HPDE6-E6E7 (cell line): ENCODE measurements at regions not wholly inside any gene's neighbourhood (a gene's known extent, or its start where the extent isn't known, plus 50 kb on each side); places are given as distances from the start of the nearest gene placed in this dataset.
"Not testable (repeated sequence)": the region's sequence is repeated elsewhere in the genome, so short reads cannot be mapped to it uniquely, and the experiment has no call there.

ENCODE experiments used
- DNase-seq: peaks from one replicate; pipeline ENCODE4 v3.0.0; 2011; ENCODE audit warnings: missing footprints; ENCODE audit errors: extremely low spot score

DNA sequence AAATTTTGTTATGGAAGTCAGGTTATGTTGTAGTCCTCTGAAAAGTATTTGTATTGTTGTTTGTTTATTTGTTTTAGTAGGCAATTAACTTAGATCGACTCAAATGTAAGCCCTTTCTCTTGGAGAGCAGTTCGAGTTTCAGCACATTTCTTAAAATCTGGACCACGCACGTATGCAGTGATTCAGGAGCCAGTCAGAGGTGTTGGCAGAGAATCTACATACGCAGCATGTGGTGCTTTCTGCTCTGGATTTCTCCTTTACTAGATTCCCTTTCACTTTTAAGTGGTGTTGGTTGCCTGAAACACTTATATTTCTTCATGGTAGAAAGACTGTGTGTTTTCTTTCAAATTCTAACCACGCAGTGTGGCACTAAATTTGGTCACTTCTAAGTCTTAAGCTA is 773.9 kb upstream of the LRATD1 start:
- DNase-seq = peak; percentile 20

GRCh38 chr2:13868275-13868674 is 764.2 kb upstream of the LRATD1 start:
- not testable (repeated sequence) for DNase-seq

DNA sequence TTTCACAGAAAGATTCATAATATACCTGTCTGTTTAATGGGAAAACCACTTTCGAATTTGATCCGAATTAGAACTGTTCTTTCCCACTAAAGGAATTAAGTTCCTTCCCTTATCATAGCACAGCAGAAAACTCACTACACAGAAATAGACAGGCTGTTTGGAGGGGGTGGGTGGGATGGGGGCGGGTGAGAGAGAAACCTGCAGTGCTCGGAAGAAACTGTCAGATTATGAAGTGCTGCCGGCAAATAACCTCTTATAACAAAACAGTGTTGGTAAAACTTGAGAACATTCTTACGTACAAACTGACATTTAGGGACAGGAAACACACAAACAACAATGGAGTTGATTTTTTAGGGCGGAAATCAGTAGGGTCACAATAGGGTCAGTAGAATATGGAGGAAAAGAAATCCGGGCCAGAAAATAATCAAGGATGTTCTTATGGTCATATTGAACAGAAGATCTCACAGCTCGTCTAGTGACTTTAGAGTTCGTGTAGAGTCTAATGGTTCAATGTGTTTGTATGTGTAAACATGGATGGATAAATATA is 756.0 kb upstream of the LRATD1 start:
- no peak for DNase-seq

GRCh38 chr2:13877571-13877970 is 754.9 kb upstream of the LRATD1 start:
- no peak for DNase-seq

DNA sequence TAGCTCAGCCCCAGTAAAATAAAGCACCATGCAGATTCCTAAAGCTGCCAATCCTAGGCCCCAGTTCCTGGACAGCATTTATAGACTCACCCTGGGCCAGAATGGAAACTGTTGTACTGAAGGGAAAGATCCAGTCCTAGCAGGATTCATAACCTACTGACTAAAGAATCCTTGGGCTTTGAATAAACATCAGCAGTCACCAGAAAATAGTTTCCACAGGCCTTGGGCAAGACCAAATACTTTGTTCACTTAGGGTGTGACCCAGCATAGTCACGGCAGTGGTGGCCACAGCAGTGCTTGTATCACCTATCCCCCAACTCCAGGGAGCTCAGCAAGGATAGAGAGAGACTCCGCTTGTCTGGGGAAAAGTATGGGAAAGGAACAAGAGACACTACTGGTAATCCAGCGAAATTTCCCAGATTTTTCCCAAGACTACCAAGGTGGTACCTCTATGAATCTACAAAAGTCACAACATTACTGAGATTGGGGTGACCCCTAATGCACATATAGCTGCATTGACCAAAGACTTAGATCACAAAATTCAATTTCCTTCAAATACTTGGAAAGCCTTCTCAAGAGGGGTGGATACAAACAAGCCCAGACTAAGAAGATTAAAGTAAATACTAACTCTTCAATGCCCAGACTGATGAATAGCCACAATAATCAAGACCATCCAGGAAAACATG is 748.1 kb upstream of the LRATD1 start:
- DNase-seq = no peak

GRCh38 chr2:13901526-13901925 is 731.0 kb upstream of the LRATD1 start:
- DNase-seq = no peak

DNA sequence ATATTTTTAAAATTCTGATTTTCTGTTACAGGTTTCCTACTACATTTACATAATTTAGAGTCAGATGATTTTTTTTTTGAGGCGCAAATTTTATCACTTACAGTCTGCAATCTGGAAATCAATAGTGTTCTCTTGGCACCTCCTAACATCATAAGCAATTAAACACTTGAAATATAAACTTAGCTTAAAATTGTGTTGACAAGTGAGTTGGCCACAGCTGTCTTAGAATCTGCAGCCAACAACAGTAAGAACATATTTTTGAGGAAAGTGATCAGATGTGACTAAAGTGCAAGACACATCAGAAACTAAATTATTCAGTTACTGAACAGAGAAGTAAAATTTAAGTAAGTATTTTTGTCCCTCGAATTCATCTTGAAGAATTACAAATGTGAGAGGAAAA is 726.7 kb upstream of the LRATD1 start:
- DNase-seq = no peak

GRCh38 chr2:13916066-13916465 is 716.5 kb upstream of the LRATD1 start:
- no peak for DNase-seq

- DNase-seq = no peak
These were observed 714.6 kb upstream of the LRATD1 start for GRCh38 chr2:13917958-13918357.

DNA sequence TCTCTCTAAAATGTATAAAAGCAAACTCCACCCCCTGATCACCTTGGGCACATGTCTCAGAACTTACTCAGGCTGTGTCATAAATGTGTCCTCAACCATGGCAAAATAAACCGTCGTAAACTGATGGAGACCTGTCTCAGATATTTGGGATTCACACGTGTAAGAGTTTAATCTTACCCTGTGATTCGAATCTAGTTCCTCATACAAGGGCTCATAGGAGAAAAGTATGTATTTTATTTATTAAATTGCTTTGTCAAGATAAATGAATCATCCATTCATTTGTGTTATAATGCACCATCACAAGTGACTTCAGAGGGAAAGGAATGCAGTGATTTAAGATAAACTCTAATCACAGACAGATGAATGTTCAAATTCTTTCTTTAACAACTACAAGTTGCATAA is 712.5 kb upstream of the LRATD1 start:
- no peak for DNase-seq

DNA sequence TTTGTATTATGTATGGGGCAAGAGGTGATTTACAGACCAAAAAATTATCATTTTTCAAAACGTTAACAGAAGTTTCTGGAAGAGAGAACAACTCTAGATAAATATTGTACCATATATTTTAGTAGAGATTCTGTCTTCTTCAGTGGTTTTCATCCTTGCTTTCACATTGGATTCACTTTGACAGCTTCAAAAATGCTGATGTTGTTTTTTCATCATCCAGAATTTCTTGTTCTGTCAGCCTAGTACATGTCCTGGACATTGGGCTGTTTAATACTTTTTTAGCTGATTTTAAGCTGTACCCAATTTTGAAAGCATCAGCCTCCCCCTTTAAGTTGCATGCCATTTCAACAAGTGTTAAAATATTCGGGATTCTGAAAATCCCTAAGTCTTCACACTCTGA is 711.3 kb upstream of the LRATD1 start:
- DNase-seq = no peak

DNA sequence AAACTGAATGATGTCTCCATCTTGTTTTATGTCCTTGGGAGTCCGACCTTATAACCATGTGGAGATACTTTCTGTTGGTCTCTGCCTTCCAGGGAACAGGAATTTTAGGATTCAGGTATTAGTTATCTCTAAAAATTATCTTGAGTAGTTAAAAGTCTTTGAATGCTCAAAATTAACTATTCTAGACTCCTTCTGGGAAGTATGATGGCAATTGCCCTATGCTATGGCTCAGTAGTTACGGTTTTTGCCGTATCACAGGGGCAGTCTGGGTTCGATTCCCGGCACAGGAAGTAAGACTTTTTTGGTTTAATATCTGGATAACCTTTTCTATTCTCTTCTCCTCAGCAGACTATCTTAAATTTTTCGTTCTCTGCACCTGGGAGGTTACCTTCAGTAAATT is 708.7 kb upstream of the LRATD1 start:
- DNase-seq = no peak

- no peak for DNase-seq
These were observed 690.4 kb upstream of the LRATD1 start for GRCh38 chr2:13942111-13942510.

GRCh38 chr2:13950761-13951160 is 681.8 kb upstream of the LRATD1 start:
- DNase-seq = no peak

GRCh38 chr2:13968811-13969210 is 663.7 kb upstream of the LRATD1 start:
- no peak for DNase-seq

DNA sequence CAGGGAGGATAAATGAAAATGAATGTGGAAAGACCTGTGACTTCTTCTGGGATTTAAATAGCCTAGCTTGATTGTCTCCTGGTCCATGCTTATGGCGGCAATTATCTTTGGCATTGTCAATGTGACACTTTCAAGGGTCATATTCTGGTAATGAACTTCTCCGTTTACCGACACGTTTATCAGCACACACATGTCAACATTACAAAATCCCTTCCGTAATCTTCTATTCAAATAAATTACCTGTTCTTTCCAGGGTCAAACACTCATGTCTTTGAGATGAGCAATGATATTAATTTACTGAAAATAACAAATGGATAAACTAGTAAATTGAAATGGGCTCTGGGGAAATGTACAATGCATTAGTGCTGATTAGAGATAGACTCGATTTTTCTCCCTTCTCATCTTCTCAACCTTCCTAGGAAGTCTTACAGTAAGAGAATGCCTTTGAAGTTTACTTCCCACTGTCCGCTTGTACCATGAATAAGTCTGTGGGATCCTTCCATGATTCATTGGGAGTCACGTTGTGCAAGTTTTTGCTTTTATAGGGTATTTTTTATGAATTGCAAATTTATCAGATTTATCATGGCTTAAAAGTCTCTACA is 646.3 kb upstream of the LRATD1 start:
- no peak for DNase-seq

DNA sequence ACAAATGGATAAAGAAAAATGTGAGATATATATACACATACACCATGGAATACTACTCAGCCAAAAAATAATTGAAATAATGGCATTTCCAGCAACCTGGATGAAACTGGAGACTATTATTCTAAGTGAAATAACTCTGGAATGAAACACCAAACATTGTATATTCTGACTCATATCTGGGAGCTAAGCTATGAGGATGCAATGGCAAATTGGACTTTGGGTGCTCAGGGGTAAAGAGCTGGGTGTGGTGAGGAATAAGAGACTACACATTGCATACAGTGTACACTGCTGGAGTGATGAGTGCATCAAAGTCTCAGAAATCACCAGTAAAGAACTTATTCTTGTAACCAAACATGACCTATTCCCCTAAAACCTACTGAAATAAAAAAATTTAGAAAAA is 636.0 kb upstream of the LRATD1 start:
- no peak for DNase-seq

DNA sequence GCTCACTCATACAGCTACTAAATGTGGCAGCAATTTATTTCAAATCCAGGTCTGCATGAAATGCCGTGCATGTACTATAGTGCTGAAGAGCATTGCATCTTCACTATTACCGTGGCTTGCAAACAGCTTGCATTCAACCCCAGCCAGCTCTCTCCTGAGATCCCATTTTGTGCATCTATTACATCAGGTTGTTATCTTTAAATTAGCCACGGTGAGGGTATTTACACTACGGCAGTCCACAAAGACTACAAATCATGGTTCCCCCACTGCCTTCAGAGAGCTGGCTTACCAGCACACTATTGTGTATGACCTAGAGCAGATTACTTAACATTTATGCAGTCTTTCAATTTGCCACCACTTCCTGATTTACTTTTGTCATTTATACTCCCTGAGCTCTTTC is 621.3 kb upstream of the LRATD1 start:
- no peak for DNase-seq

- no peak for DNase-seq
These were observed 617.3 kb upstream of the LRATD1 start for GRCh38 chr2:14015113-14015630.

DNA sequence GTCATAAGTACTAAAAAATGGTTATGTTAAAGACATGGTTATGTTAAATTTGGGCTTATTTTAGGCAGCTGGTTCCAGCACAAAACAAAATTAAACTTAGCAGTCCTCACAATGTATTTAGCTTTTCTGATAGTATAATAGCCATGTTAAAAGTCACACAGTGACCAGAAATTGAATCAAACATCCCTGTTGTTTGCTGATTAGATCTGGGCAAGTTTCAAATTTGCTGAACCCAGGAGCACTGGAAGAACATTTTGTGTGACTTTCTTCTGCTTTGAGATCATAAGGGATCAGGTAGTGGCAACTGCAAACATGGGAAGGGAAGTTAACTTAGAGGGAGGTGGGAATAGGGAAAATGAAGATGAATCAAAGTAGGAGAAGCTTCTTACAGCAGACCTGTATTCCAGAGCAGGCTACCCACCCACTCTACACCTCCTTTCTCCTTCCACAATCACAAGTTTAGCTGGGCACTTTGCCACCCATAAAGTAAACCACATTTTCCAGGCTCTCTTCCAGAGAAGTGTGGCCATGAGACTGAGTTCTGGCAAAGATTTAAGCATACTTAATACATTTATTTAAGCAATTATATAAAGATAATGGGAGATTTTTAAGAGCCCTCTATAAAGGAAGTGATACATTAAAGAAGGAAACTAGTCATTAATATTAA is 616.1 kb upstream of the LRATD1 start:
- no peak for DNase-seq

- DNase-seq = no peak
These were observed 613.9 kb upstream of the LRATD1 start for GRCh38 chr2:14018620-14019019.

DNA sequence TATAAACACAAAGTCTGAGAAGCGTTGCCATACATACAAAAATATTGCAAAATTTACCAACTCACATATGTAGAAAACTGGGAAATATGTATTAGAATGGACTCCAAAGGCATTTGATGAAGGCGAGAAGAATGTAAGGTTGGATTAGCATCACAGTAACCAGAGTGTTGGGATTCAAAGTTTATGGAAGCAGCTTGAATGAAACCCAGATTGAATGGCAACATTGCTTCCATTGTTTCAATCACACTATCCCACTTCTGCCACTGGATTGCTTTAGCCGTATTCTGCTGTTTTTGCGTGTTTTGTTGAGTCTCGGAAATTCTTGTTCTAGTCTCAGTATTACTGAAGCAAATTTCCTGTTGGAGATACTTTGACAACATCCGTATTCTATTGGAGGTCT is 609.0 kb upstream of the LRATD1 start:
- no peak for DNase-seq

DNA sequence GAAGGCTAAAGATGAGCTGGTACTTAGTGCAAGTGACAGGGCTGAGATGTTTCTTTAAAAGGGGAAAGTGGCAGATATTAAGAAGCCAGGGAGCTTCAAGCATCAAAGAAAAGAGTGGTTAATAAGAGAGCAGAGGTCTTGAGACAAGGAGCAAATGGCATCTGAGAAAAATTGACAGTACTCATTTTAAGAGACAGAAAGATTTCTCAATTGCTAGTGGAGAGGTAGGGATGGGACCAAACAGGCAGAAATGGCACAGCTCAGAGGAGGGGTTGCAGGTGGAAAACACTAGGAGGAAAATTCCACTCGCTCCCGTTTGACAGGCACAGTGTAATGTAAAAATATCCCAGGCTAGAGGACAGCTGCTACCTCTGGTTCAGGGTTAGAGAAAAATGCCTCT is 593.4 kb upstream of the LRATD1 start:
- no peak for DNase-seq
